SHP77 treated with DMSO at 0.1 percent for 48 hours (cell line): ENCODE measurements at regions not wholly inside any gene's neighbourhood (a gene's known extent, or its start where the extent isn't known, plus 50 kb on each side); places are given as distances from the start of the nearest gene placed in this dataset.
"Not testable (repeated sequence)": the region's sequence is repeated elsewhere in the genome, so short reads cannot be mapped to it uniquely, and the experiment has no call there.

Experiments used
- DNase-seq: peaks from one replicate; lab custom pipeline; 2025; lab: John Stamatoyannopoulos, UW

DNA sequence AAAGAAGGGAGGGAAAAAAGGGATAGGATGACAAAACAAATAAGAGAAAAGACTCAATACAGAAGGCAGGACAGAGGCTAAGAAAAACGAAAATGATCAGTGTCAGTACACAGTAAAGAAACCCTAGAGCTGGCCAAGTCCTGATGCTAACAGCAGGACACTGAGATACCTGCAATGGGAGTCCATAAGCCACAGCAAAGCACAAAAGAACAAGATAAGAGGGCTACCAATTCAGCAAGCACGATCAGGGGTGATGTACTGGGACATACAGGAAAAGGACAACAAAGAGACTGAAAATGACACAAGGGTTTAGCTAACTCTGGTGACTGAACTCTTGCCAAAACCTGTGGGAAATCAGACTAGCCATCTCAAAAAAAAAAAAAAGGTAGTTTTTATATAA is 1072.6 kb upstream of the COX7C start:
- DNase-seq, result no peak

DNA sequence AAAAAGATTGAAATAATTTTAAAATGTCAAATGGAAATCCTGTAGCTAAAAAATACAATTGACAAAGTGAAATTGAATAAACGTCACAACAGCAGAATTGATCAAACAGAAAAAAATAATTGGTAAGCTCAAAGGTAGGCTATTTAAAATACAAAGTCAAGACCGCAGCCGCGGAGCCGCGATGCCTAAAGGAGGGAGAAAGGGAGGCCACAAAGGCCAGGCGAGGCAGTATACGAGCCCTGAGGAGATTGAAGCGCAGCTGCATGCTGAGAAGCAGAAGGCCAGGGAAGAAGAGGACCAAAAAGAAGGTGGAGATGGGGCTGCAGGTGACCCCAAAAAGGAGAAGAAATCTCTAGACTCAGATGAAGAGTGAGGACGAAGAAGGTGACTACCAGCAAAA is 1068.5 kb upstream of the COX7C start:
- DNase-seq, result no peak

DNA sequence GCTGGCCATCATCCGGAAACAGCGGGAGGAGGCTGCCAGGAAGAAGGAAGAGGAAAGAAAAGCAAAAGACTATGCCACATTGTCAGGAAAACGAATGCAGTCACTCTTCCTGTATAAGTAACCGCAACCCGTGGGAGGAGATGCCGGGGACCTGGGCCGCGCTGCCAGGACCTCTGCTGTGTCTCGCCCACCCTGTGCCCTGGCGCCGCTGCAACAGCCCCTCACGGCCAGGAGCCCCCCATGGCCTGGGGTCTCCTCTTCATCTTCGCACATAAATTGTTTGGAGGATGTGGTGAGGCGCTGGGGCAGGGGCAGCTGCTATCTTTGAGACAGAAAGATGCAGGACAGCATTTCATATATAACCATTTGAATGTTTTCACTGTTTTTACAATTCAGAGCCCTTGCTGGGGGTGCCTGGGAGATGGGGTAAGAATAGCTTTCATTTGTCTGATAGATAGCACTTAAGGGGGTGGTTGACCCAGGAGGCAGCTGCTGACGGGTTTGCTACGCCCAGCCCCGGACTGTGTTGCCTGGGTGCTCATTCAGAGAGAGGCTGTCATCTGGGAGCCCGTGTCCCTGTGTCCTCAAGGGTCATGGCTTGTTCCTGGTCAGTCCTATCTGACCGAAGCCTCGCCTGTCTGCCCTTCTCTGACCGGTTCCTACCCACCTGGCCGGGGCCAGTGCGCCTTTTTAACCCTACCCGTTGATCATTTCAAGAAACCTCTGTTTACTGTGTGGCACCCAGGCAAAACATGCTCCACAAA is 1067.7 kb upstream of the COX7C start:
- DNase-seq, result no peak

DNA sequence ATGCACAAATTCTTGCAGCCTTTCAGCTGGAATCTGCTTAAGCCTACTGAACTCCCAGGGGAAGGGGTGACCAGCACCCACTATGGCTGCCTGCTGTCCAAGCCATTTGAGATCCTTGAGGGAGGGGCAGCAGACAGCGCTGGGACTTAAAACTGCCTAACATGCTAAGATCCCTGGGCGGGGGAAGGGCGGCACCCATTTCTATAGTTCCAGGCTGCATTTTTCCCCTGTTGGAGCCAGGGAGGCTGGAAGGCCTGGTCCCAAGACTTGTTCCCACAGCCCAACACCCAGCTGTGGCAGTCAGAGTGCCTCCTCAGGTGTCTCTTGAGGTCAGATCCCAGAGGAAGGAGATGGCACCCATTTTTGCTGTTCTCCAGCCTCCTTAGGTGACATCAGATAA is 1061.3 kb upstream of the COX7C start:
- no peak for DNase-seq

DNA sequence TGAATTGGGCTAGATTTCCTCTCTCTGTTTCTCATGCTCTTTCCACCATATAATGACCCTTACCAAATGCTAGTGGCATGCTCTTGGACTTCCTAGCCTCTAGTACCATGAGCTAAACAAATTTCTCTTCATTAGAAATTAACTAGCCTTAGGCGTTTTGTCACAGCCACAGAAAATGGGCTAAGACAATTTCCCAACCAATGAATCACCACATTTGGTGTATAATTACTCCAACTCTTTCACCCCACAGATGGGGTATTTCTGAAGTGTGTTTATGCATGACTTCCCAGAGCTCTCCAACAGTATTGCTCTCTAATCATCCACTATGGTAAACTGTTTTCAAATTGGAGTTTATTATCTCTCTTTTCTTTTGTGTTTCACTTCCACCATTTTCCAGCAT is 1041.1 kb upstream of the COX7C start:
- DNase-seq, result no peak

DNA sequence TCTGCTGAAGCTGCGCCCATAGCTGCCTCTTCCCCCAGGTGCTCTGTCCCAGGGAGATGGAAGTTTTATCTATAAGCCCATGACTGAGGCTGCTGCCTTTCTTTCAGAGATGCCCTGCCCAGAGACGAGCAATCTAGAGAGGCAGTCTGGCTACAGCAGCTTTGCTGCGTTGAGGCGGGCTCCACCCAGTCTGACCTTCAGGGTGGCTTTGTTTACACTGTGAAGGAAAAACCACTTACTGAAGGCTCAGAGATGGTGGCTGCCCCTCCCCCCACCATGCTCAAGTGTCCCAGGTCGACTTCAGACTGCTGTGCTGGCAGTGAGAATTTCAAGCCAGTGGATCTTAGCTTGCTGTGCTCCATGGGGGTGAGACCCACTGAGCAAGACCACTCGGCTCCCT is 1029.9 kb upstream of the COX7C start:
- DNase-seq, result not testable (repeated sequence)

DNA sequence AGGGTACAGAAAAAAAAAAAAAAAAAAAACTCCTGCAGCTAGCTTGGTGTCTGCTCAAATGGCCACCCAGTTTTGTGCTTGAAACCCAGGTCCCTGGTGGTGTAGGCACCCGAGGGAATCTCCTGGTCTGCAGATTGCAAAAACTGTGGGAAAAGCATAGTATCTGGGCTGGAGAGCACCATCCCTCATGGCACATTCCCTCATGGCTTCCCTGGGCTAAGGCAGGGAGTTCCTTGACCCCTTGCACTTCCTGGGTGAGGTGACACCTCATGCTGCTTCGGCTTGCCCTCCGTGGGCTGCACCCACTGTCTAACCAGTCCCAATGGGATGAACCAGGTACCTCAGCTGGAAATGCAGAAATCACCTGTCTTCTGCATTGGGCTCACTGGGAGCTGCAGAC is 1029.5 kb upstream of the COX7C start:
- DNase-seq, result not testable (repeated sequence)

DNA sequence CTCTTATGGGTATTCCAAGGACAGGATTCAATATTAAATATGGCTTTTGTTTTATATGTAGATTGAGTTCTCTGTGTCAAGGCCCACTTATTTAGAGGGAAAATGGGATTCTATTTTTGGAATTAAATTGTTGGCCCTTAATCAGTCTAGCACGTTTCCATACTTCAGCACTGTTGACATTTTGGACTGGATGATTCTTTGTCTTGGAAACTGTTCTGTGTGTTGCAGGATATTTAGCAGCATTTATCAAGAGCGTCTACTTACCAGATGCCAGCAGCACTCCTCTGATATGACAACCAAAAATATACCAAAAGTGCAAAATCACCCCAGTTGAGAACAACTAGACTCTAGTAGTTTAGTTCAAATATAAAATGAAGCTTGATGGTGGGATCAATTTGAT is 1027.0 kb upstream of the COX7C start:
- no peak for DNase-seq

DNA sequence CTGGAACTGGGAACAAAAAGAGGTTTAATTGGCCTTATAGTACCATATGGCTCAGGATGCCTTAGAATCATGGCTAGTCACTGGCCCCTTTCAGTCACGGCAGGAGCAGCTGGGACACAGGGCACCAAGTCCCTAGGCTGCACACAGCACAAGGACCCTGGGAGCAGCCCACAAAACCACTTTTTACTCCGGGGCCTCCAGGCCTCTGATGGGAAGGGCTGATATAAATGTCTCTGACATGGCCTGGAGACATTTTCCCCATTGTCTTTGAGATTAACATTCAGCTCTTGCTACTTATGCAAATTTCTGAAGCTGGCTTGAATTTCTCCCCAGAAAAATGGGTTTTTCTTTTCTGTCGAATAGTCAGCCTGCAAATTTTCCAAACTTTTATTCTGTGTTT is 1026.4 kb upstream of the COX7C start:
- DNase-seq, result no peak

DNA sequence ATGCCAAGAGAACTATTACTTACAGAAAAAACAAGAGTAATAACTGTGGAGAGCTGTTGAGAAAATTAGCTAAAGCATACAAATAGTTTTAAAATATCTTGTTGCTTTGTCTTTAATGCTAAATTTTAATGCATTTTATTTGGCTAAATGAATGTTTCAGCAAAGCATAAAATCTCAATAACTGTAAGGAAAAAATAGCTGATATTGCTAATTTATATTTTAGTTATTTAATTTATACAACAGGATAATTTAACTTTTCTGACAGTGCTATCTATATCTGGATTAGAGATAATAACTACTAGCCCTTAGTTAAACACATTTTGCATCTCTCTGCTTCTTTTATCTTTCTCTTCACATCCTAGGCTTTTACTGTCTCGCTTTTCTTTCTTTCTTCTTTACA is 1014.9 kb upstream of the COX7C start:
- no peak for DNase-seq

DNA sequence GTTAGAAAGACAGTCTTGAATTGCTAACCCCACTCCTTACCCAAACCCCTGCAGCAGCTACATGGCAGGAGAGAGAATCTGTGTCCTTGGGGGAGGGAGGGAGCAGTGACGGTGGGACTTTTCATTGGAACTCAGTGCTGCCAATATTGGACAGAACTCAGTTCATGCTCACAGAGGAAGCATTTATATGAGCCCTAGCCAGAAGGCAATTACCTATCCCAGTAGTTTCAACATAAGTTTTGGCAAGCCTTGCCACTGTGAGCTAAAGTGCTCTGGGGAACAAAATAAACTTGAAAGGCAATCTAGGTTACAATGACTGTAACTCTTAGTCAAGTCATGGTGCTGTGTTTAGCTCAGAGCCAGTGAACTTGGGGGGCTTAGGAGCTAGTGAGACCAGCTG is 1013.4 kb upstream of the COX7C start:
- no peak for DNase-seq

DNA sequence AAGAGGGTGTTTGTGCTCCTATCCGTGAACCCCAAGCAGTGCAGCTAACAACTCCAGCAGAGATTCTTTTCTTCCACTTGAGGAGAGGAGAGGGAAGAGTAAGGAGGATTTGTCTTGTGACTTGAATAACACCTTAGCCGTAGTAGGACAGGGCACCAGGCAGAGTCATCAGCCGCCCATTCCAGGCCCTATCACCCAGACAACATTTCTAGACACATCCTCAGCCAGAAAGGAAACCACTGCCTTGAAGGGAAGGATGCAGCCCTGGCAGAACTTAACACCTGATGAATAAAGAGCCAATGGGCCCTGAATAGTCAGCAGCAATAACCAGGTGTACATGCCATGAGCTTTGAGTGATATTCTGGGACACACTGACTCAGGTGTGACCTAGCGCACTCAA is 1013.0 kb upstream of the COX7C start:
- no peak for DNase-seq

DNA sequence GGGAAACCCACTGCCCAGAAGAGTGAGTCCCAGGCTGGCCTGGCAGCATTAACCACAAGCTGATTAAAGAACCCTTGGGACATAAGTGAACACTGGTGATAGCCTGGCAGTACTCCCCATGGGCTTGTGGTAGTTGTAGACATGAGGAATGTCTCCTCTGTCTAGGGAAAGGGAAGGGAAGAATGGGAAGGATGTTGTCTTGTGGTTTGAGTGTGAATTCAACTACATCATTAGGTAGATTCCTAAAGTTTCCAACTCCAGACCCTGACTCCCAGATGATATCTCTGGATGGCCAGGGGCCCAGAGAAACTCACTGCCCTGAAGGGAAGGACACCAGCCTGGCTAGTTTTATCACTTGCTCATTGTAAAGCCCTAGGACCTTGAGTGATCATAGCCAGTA is 1012.4 kb upstream of the COX7C start:
- DNase-seq, result no peak

DNA sequence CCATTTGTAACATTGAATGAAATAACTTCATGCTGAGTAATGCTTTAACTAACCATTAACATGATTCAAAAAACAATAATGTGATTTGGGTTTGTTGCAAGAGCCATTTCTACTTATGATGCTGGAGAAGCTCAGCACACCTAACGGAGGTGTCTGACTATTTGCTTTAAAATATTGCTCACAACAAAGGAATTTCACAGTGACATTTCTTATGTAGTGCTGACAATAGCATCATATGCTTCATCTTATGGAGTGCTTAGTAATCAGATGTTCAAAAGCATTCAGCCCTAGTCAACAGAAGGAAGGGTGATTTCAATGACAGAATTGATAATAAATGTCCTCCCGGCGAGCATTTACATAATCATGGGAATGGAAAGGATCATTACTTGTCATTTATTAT is 1003.3 kb upstream of the COX7C start:
- no peak for DNase-seq

DNA sequence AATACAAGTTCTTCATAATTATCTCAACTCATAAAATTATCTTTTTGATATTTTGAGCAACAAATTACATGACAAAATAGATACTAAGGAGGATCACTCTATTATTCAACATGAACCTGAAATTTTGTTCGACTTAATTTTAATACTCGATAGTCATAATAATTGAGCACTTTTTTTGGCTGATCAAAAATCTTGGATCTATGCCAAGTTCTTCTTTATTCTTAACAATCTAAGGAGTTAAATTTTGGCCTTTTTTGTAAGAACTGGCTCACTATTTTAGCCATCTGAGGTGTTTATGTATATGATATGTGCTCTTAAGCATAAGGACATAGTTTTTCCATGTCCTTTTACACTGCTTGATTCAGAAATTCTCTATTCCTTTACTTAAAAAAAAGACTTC is 996.1 kb upstream of the COX7C start:
- DNase-seq, result no peak

DNA sequence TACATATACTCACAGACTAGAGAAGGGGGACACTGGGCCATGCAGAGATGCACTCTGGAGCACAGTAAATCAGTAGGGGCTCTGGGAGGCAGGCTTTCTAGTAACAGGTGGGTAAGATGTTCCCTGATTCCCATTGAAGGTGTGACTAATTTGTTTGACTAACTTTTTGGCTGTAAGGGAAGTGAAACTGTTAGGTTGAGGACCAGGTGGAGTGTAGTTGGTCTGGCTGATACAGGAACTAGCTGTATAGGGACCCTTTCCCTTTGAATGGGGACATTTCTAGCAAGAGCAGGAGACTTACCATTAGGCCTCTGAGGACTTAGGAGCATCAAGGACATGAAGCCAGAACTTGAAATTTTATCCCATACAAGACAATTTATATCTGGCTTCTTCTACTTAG is 989.6 kb upstream of the COX7C start:
- no peak for DNase-seq

DNA sequence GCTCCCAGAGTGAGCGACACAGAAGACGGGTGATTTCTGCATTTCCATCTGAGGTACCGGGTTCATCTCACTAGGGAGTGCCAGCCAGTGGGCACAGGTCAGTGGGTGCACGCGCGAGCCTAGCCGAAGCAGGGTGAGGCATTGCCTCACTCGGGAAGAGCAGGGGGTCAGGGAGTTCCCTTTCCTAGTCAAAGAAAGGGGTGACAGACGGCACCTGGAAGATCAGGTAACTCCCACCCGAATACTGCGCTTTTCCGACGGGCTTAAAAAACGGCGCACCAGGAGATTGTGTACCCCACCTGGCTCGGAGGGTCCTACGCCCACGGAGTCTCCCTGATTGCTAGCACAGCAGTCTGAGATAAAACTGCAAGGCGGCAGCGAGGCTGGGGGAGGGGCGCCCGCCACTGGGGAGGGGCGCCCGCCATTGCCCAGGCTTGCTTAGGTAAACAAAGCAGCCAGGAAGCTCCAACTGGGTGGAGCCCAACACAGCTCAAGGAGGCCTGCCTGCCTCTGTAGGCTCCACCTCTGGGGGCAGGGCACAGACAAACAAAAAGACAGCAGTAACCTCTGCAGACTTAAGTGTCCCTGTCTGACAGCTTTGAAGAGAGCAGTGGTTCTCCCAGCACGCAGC is 979.1 kb upstream of the COX7C start:
- not testable (repeated sequence) for DNase-seq

DNA sequence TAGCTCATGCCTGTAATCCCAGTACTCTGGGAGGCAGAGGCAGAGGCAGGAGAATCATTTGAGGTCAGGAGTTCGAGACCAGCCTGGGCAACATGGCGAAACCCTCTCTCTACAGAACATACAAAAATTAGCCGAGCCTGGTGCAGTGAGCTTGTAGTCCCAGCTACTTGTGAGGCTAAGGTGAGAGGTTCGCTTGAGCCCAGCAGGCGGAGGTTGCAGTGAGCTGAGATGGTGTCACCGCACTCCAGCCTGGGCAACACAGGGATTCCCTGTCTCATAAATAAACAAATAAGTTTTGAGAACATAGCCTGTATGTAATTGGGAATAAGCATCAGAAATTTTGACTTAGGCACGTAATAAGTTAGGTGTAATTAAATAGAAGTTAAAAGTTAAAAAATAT is 971.7 kb upstream of the COX7C start:
- no peak for DNase-seq

DNA sequence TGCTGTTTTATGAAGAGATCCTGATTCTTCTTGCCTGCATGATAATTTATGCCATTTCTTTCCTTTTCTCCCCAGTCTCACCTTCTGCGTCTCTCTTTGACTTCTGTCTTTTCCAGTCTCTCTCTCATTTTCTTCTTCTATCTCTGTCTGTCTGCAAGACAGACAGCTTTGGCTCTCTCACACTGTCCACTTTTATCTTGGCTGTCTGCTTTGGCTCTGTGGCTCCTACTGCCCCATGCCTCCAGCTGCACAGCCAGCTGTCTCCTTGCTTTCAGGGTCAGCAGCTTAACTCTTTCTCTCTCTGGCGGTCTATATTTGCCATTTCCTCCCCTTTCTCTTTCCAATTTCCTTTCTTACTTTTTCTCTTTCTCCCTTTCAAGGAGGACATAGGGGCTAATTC is 971.1 kb upstream of the COX7C start:
- DNase-seq, result no peak

DNA sequence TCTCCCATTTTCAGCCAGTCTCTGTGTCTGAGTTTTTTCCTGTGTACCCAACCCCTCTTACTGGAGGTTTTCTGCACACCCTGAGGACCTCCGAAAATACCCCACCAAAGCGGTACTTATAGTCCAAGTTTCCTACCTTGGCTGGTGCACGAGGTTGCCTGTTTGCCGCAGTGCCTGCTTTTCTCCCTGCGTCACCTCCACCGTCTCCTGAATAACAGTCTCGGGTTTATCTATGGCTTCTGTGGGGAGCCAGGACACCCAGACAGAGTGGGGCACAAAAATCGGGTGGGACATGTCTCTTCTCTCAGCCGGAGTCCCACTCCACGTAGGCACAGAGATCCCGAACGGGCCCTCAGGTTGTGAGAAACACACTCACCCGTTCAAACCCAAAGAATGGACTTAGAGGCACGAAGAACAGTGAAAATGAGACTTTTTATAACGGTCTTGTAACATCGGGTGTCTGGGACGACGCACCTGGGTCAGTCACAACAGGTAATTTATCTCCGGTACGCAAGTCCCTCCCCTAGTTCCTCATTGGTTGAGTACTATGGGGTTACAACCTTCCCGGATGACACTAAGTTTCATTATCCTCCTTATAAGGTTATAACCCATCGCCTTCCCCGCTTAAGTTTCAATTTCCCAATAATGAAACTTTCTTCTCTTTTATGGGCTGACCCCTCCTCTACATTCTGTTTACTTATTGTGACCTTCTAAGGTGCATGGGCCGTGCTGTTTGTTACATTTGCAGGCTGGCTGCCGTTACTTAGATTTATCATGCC is 970.2 kb upstream of the COX7C start:
- DNase-seq, result no peak

DNA sequence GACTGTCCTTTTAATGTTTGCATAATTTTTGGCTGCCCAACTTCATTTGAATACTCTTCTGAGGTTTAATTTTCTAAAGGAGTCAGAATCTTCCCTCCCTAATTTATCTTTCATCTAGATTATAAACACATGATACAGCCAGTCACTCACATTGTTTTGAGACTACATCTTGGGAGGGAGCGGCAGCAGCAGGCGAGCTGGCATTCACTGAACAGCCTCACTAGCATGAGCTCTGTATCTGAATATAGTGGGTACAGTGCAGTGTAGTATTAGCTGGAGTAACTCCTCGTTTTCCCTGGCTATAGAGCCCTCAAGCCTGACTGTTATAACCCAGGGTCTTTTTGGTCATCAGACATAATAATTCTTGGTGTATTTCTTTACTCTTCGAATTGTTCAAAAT is 969.2 kb upstream of the COX7C start:
- DNase-seq, result no peak

DNA sequence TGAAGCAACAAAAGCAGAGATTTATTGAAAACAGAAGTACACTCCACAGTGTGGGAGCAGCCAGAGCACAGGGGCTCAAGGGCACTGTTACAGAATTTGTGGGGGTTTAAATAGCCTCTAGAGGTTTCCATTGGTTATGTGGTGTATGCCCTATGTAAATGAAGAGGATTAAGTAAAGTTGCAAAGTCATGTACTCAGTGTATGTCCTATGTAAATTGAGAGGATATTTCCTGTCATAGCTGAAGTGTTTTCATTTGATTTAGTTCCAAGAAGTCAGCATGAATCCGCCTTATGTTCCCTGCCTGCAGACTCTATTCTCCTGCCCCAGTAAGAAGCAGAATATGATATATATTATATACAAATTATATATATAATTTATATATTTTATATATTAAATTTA is 966.0 kb upstream of the COX7C start:
- no peak for DNase-seq

DNA sequence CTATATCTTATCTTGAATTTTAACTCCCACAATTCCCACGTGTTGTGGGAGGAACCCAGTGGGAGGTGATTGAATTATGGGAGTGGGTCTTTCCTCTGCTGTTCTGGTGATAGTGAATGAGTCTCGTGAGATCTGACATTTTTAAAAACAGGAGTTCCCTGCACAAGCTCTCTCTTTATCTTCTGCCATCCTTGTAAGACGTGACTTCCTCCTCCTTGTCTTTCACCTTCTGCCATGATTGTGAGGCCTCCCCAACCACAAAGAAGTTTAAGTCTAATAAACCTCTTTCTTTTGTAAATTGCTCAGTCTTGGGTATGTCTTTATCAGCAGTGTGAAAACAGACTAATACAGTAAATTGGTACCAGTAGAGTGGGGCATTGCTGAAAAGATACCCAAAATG is 963.6 kb upstream of the COX7C start:
- not testable (repeated sequence) for DNase-seq
